Hepatocyte (in vitro differentiated cells): ENCODE measurements at regions not wholly inside any gene's neighbourhood (a gene's known extent, or its start where the extent isn't known, plus 50 kb on each side); places are given as distances from the start of the nearest gene placed in this dataset.

Source experiments
- EZH2 ChIP-seq: fragments of 200-600 bp; sonication (generic); IDR thresholded peaks from 2 replicates; pipeline ENCODE4 v1.6.1; 2016; ENCODE audit warnings: antibody characterized with exemption, mild to moderate bottlenecking, borderline replicate concordance
- EZH2phosphoT487 ChIP-seq: fragments of 200-600 bp; sonication (generic); IDR thresholded peaks from one replicate; pipeline ENCODE4 v1.6.1; 2018; ENCODE audit warnings: antibody characterized with exemption, mild to moderate bottlenecking, low read depth, moderate library complexity; ENCODE audit not compliant: unreplicated experiment, severe bottlenecking
- TF ChIP-seq, protein P1 (sequence below): fragments of 200-600 bp; sonication (generic); IDR thresholded peaks from 2 replicates; pipeline ENCODE4 v1.5.1; 2016; ENCODE audit warnings: antibody characterized with exemption, mild to moderate bottlenecking; ENCODE audit not compliant: poor library complexity

DNA sequence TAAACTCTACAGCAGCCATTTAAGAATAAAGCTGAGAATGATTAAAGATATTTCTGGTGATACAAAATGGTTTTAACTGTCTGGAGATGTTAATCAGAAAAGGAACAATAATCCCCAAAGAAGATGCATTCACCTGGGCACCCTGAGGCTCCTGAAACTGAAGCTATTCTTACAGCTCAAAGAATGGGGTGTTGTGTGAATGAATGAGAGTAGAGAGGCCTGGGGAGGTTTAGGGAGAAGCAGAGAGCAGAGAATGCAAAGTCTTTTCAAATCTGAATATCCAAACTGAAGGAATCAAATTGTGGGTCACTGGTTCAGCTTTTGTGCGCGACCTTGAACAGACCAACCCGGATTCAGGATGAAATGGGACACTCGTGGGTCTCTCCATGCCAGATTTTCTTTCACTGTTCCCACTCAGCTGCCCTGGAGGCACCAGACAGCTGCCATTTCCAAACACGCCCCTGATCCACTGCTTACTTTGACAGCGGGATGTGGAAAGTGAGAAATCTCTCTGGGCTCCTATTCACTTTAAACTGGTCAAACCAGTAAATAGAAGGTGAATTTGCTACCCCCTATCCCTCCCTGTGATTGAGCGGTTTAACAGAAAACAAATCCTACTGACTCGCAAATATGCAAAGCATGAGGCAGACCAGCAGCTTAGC, 485.5 kb upstream of the THBS1 start:
- TF ChIP-seq, protein P1, sequence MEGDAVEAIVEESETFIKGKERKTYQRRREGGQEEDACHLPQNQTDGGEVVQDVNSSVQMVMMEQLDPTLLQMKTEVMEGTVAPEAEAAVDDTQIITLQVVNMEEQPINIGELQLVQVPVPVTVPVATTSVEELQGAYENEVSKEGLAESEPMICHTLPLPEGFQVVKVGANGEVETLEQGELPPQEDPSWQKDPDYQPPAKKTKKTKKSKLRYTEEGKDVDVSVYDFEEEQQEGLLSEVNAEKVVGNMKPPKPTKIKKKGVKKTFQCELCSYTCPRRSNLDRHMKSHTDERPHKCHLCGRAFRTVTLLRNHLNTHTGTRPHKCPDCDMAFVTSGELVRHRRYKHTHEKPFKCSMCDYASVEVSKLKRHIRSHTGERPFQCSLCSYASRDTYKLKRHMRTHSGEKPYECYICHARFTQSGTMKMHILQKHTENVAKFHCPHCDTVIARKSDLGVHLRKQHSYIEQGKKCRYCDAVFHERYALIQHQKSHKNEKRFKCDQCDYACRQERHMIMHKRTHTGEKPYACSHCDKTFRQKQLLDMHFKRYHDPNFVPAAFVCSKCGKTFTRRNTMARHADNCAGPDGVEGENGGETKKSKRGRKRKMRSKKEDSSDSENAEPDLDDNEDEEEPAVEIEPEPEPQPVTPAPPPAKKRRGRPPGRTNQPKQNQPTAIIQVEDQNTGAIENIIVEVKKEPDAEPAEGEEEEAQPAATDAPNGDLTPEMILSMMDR: no peak
- TF ChIP-seq EZH2 (no peak), EZH2phosphoT487 (no peak)
